NT2/D1 (cell line): ENCODE measurements at regions not wholly inside any gene's neighbourhood (a gene's known extent, or its start where the extent isn't known, plus 50 kb on each side); places are given as distances from the start of the nearest gene placed in this dataset.

Source experiments
- DNase-seq: peaks from one replicate; pipeline ENCODE4 v3.0.0-alpha.2; 2011; ENCODE audit warnings: low read depth, low spot score
- H3K27me3 ChIP-seq: 2 replicates; pipeline ENCODE4 v1.6.0; 2011; ENCODE audit warnings: mild to moderate bottlenecking; ENCODE audit not compliant: insufficient read length, insufficient read depth
- H3K36me3 ChIP-seq: 2 replicates; pipeline ENCODE4 v1.6.1; 2011; ENCODE audit warnings: mild to moderate bottlenecking, low read length, mixed read lengths; ENCODE audit not compliant: insufficient read depth, insufficient read length
- H3K4me1 ChIP-seq: 2 replicates; pipeline ENCODE4 v1.5.1; 2011; ENCODE audit not compliant: insufficient read depth, insufficient read length
- H3K4me3 ChIP-seq: 2 replicates; pipeline ENCODE4 v1.5.1; 2011; ENCODE audit warnings: low read depth; ENCODE audit not compliant: insufficient read length
- H3K9ac ChIP-seq: 2 replicates; pipeline ENCODE4 v1.6.0; 2011; ENCODE audit warnings: low read depth; ENCODE audit not compliant: insufficient read length
- H3K9me3 ChIP-seq: 2 replicates; pipeline ENCODE4 v1.5.1; 2011; ENCODE audit warnings: mild to moderate bottlenecking, low read length; ENCODE audit not compliant: insufficient read depth
- SUZ12 ChIP-seq: IDR thresholded peaks from 2 replicates; pipeline ENCODE4 v1.6.1; 2011; ENCODE audit not compliant: insufficient read length, insufficient read depth; ENCODE audit errors: extremely low read depth
- YY1 ChIP-seq: IDR thresholded peaks from 2 replicates; pipeline ENCODE4 v1.6.1; 2011; ENCODE audit not compliant: insufficient read length, insufficient read depth
- ZNF274 ChIP-seq: IDR thresholded peaks from 2 replicates; pipeline ENCODE4 v1.6.1; 2011; ENCODE audit warnings: mild to moderate bottlenecking, low read depth, low read length

DNA sequence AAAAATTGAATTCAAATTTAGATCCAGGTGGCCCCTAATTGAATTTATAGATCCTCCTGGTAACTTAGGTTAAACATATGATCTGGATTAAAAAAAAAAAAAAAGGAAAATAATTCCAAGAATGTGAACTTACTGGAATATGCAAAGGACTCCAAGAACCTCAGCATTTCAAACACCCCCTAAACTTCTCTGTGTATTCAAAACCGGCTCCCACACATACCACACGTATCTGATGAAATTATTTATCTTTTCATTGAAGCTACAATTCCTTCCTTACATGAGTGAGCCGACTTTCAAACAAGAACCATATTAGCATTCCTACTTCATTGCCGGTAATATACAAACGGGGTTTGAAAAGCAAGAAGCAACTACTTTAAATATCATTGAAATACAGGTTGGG is 61.4 kb upstream of the FMN2 start:
- no peaks in the 10 kb centered on the region for H3K36me3 ChIP-seq
- no peaks in the 10 kb centered on the region for H3K27me3 ChIP-seq
- H3K9me3 ChIP-seq: no peaks in the 10 kb centered on the region
- no peak overlapping the region for H3K9ac ChIP-seq
- no peaks in the 10 kb centered on the region for H3K4me1 ChIP-seq
- TF ChIP-seq SUZ12: no peak
- no peak for TF ChIP-seq ZNF274
- no peak for TF ChIP-seq YY1
- H3K4me3 ChIP-seq: no peak overlapping the region
- DNase-seq: no peak

DNA sequence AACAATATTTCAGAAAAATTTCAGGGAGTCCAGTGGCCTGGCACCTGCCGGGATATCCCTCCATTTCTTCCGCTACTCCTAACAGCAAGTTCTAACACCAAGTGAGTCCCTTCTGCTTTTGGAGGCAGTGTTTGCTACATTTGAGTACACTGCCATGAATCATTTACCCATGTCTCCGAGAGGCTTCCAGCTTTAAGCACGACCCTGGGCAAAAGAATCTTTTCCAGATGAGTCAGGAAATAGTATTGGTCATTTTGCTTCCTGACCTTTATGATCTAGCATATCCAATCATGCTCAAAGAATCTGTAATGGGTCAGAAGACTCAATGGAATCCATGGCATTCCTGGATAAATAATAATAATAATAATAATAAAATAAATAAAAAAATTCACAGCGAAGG is 60.7 kb upstream of the FMN2 start:
- no peaks in the 10 kb centered on the region for H3K4me1 ChIP-seq
- H3K4me3 ChIP-seq: no peak overlapping the region
- DNase-seq: no peak
- TF ChIP-seq SUZ12: no peak
- no peak for TF ChIP-seq ZNF274
- no peak for TF ChIP-seq YY1
- H3K9me3 ChIP-seq: no peaks in the 10 kb centered on the region
- no peaks in the 10 kb centered on the region for H3K27me3 ChIP-seq
- H3K9ac ChIP-seq: no peak overlapping the region
- no peaks in the 10 kb centered on the region for H3K36me3 ChIP-seq

DNA sequence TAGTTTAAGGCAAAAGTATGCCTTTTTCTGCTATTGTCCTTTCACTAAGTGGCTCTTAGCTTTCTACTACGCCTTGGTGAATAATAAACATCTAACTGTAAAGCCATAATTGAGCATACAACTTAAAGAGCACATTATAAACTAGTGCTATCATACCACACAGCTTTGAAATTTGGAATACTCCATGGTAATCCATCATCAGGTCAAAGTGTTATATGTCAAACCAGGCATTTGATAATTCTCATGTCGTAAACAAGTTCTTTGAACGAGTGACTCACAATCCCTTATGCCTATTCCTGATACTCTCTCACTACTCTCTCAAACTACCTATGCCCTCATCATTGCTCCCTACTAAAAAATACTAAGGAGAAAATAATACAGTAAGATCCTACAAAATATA is 60.3 kb upstream of the FMN2 start:
- TF ChIP-seq YY1 (no peak), ZNF274 (no peak), SUZ12 (no peak)

DNA sequence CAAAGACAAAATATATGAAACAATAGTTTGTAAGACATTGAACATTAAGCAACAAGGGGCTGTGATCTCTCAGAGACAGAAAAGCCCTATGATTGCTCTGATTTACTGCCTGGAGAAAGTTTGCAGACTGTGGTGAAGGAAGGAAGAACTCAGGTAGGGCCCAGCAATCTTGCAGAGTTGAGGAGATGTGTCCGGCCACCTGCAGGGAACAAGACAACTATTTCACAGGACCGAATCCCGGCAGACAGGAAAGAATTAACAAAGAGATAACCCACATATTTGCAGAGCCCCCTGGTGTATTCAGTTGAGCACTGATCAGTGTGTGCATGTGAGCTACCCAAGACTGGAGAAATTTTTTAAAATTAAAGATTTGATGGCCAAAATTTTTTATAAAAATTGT is 58.3 kb upstream of the FMN2 start:
- Histone ChIP-seq H3K9me3 (no peaks in the 10 kb centered on the region), H3K27me3 (no peaks in the 10 kb centered on the region), H3K9ac (no peak overlapping the region), H3K36me3 (no peaks in the 10 kb centered on the region), H3K4me1 (no peaks in the 10 kb centered on the region), H3K4me3 (no peak overlapping the region)
- DNase-seq: no peak
- TF ChIP-seq YY1 (no peak), SUZ12 (no peak), ZNF274 (no peak)

More for the DNA sequence above, 60.3 kb upstream of the FMN2 start:
- H3K4me3 ChIP-seq: no peak overlapping the region
- no peak for DNase-seq
- no peak overlapping the region for H3K9ac ChIP-seq
- no peaks in the 10 kb centered on the region for H3K36me3 ChIP-seq
- H3K4me1 ChIP-seq: no peaks in the 10 kb centered on the region
- H3K27me3 ChIP-seq: no peaks in the 10 kb centered on the region
- no peaks in the 10 kb centered on the region for H3K9me3 ChIP-seq

DNA sequence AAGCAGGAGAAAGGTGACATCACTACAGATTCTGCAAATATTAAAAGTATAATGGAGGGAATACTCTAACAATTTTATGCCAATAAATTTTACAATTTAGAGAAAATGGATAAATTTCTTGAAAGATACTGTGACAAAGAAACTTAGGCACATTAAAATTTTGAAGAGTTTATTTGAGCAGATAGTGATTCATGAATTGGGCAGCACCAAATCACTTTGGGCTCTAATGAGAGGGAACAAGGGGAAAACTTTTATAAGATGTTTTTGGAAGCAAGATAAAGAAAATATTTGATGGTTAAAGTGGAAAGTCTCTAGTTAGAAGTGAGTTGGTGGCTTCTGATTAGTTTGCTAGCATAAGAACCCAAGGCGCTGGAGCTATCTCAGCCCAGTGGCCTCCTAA is 55.2 kb upstream of the FMN2 start:
- H3K27me3 ChIP-seq: no peaks in the 10 kb centered on the region
- no peaks in the 10 kb centered on the region for H3K9me3 ChIP-seq
- no peaks in the 10 kb centered on the region for H3K36me3 ChIP-seq
- H3K4me1 ChIP-seq: no peaks in the 10 kb centered on the region
- TF ChIP-seq YY1 (no peak), ZNF274 (no peak), SUZ12 (no peak)
- DNase-seq: no peak
- no peak overlapping the region for H3K4me3 ChIP-seq
- H3K9ac ChIP-seq: no peak overlapping the region
